ENCODE measurements at regions not wholly inside any gene's neighbourhood (a gene's known extent, or its start where the extent isn't known, plus 50 kb on each side); places are given as distances from the start of the nearest gene placed in this dataset.

GRCh38 chr15:23890218-23890617 lies 203.1 kb upstream of the NDN start:
- TF ChIP-seq CTCF (conservative IDR thresholded peaks at IDR 0.05): no peak
- no peak for TF ChIP-seq EZH2 (IDR thresholded peaks at IDR 0.05; ENCODE audit: low read depth)

Measured in PC-9 (cell line).